Superior temporal gyrus (tissue), 1 donor: ENCODE measurements at regions not wholly inside any gene's neighbourhood (a gene's known extent, or its start where the extent isn't known, plus 50 kb on each side); places are given as distances from the start of the nearest gene placed in this dataset.
"Not testable (repeated sequence)": the region's sequence is repeated elsewhere in the genome, so short reads cannot be mapped to it uniquely, and the experiment has no call there.

ENCODE experiments used
- DNase-seq: peaks from one replicate; pipeline ENCODE4 v3.0.0-alpha.2; 2016; ENCODE audit errors: extremely low spot score

GRCh38 chrX:10676235-10676957 lies 56.0 kb upstream of the MID1 start:
- DNase-seq, result no peak

- DNase-seq, result peak; percentile 18
These were observed 57.1 kb upstream of the MID1 start for GRCh38 chrX:10677490-10677889.

GRCh38 chrX:10679387-10679786 lies 59.0 kb upstream of the MID1 start:
- no peak for DNase-seq

- DNase-seq, result no peak
These were observed 60.8 kb upstream of the MID1 start for GRCh38 chrX:10681167-10681566.

GRCh38 chrX:10683631-10684030 lies 63.2 kb upstream of the MID1 start:
- DNase-seq, result not testable (repeated sequence)

- DNase-seq, result no peak
These were observed 65.7 kb upstream of the MID1 start for GRCh38 chrX:10685923-10686595.

GRCh38 chrX:10691751-10692150 lies 71.4 kb upstream of the MID1 start:
- DNase-seq, result not testable (repeated sequence)

GRCh38 chrX:10697616-10698317 lies 77.4 kb upstream of the MID1 start:
- DNase-seq, result no peak

- DNase-seq, result no peak
These were observed 77.9 kb upstream of the MID1 start for GRCh38 chrX:10698318-10698640.

- DNase-seq, result no peak
These were observed 81.6 kb upstream of the MID1 start for GRCh38 chrX:10702031-10702430.

- DNase-seq, result not testable (repeated sequence)
These were observed 86.0 kb upstream of the MID1 start for GRCh38 chrX:10706342-10706741.

GRCh38 chrX:10707773-10708172 lies 87.4 kb upstream of the MID1 start:
- no peak for DNase-seq

GRCh38 chrX:10709276-10709675 lies 88.9 kb upstream of the MID1 start:
- no peak for DNase-seq

GRCh38 chrX:10714531-10714930 lies 94.1 kb upstream of the MID1 start:
- no peak for DNase-seq

GRCh38 chrX:10722851-10723250 lies 102.5 kb upstream of the MID1 start:
- DNase-seq, result peak; percentile 80

GRCh38 chrX:10725071-10725470 lies 104.7 kb upstream of the MID1 start:
- no peak for DNase-seq

GRCh38 chrX:10726647-10727046 lies 106.3 kb upstream of the MID1 start:
- DNase-seq, result no peak

GRCh38 chrX:10728806-10729389 lies 108.5 kb upstream of the MID1 start:
- no peak for DNase-seq

- no peak for DNase-seq
These were observed 119.0 kb upstream of the MID1 start for GRCh38 chrX:10739426-10739825.

GRCh38 chrX:10741003-10741402 lies 120.6 kb upstream of the MID1 start:
- DNase-seq, result no peak

GRCh38 chrX:10741550-10741949 lies 121.2 kb upstream of the MID1 start:
- no peak for DNase-seq

- no peak for DNase-seq
These were observed 123.1 kb upstream of the MID1 start for GRCh38 chrX:10743476-10743875.

GRCh38 chrX:10744007-10744406 lies 123.6 kb upstream of the MID1 start:
- no peak for DNase-seq
